ENCODE measurements at regions not wholly inside any gene's neighbourhood (a gene's known extent, or its start where the extent isn't known, plus 50 kb on each side); places are given as distances from the start of the nearest gene placed in this dataset.

DNA sequence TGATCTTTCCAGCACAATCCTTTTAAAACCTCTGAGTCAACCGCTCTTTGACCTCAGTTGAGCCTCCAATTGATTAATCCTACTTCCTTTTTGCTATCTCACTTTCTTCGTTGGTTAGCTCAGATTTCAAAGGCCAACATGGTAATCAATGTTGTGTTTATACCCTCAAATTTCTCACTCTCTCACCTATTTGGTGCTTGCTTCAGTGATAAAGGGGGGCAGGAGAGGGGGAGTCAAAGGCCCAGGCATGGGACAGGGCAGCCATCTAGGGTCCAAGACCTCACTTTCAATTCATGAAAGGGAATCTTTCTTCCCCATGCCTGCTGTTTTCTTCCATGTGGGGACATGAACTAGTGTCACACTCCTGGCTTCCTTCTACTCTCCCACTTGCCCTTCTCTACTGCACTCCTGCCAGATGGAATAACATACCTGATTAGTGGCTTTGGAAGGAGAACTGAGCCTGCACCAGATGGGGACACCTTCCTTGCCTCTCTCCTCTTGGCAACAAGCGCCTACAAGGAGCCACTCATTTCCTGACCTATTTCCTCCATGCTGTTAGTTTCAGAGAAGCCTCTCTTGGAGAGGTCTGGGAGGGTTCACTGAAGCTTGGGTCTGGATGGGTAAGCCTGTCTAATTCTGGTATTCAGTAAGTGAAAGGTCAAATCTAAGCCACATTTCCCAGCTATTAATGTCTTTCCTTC lies 73.3 kb upstream of the ARHGAP29 start (continued):
- TF ChIP-seq JUN (CRISPR knock-in tag; IDR thresholded peaks at IDR 0.05) (peak; percentile 52; the same call in 1 of the 2 replicates), SUZ12 (IDR thresholded peaks at IDR 0.05; ENCODE audit: low read depth, low read length) (no peak), CREM (IDR thresholded peaks at IDR 0.05) (peak; percentile 74), CREM (CRISPR knock-in tag; IDR thresholded peaks at IDR 0.05) (no peak), ZNF230 (CRISPR knock-in tag; IDR thresholded peaks at IDR 0.05) (no peak), XRCC5 (optimal IDR thresholded peaks at IDR 0.05; ENCODE audit: low read length) (no peak), SOX5 (CRISPR knock-in tag; IDR thresholded peaks at IDR 0.05; ENCODE audit: borderline replicate concordance) (peak; percentile 57; the same call in 1 of the 2 replicates), HDAC2 (CRISPR knock-in tag; IDR thresholded peaks at IDR 0.05) (peak; percentile 22; the same call in 1 of the 2 replicates), SIX1 (CRISPR knock-in tag; IDR thresholded peaks at IDR 0.05; ENCODE audit: borderline replicate concordance) (peak; percentile 93), RARA (CRISPR knock-in tag; IDR thresholded peaks at IDR 0.05) (peak; percentile 84), ZNF121 (CRISPR knock-in tag; IDR thresholded peaks at IDR 0.05) (peak; percentile 78), TOPORS (CRISPR knock-in tag; IDR thresholded peaks at IDR 0.05) (no peak), ZNF644 (CRISPR knock-in tag; IDR thresholded peaks at IDR 0.05; ENCODE audit: low read depth) (peak; percentile 65; the same call in 1 of the 2 replicates), ZBTB3 (CRISPR knock-in tag; IDR thresholded peaks at IDR 0.05; ENCODE audit: borderline replicate concordance, low read depth) (no peak)
- TF ChIP-seq, protein P1, sequence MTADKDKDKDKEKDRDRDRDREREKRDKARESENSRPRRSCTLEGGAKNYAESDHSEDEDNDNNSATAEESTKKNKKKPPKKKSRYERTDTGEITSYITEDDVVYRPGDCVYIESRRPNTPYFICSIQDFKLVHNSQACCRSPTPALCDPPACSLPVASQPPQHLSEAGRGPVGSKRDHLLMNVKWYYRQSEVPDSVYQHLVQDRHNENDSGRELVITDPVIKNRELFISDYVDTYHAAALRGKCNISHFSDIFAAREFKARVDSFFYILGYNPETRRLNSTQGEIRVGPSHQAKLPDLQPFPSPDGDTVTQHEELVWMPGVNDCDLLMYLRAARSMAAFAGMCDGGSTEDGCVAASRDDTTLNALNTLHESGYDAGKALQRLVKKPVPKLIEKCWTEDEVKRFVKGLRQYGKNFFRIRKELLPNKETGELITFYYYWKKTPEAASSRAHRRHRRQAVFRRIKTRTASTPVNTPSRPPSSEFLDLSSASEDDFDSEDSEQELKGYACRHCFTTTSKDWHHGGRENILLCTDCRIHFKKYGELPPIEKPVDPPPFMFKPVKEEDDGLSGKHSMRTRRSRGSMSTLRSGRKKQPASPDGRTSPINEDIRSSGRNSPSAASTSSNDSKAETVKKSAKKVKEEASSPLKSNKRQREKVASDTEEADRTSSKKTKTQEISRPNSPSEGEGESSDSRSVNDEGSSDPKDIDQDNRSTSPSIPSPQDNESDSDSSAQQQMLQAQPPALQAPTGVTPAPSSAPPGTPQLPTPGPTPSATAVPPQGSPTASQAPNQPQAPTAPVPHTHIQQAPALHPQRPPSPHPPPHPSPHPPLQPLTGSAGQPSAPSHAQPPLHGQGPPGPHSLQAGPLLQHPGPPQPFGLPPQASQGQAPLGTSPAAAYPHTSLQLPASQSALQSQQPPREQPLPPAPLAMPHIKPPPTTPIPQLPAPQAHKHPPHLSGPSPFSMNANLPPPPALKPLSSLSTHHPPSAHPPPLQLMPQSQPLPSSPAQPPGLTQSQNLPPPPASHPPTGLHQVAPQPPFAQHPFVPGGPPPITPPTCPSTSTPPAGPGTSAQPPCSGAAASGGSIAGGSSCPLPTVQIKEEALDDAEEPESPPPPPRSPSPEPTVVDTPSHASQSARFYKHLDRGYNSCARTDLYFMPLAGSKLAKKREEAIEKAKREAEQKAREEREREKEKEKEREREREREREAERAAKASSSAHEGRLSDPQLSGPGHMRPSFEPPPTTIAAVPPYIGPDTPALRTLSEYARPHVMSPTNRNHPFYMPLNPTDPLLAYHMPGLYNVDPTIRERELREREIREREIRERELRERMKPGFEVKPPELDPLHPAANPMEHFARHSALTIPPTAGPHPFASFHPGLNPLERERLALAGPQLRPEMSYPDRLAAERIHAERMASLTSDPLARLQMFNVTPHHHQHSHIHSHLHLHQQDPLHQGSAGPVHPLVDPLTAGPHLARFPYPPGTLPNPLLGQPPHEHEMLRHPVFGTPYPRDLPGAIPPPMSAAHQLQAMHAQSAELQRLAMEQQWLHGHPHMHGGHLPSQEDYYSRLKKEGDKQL (CRISPR knock-in tag; IDR thresholded peaks at IDR 0.05; ENCODE audit: low read depth): peak; percentile 43; the same call in 1 of the 2 replicates
- TF ChIP-seq, protein P2, sequence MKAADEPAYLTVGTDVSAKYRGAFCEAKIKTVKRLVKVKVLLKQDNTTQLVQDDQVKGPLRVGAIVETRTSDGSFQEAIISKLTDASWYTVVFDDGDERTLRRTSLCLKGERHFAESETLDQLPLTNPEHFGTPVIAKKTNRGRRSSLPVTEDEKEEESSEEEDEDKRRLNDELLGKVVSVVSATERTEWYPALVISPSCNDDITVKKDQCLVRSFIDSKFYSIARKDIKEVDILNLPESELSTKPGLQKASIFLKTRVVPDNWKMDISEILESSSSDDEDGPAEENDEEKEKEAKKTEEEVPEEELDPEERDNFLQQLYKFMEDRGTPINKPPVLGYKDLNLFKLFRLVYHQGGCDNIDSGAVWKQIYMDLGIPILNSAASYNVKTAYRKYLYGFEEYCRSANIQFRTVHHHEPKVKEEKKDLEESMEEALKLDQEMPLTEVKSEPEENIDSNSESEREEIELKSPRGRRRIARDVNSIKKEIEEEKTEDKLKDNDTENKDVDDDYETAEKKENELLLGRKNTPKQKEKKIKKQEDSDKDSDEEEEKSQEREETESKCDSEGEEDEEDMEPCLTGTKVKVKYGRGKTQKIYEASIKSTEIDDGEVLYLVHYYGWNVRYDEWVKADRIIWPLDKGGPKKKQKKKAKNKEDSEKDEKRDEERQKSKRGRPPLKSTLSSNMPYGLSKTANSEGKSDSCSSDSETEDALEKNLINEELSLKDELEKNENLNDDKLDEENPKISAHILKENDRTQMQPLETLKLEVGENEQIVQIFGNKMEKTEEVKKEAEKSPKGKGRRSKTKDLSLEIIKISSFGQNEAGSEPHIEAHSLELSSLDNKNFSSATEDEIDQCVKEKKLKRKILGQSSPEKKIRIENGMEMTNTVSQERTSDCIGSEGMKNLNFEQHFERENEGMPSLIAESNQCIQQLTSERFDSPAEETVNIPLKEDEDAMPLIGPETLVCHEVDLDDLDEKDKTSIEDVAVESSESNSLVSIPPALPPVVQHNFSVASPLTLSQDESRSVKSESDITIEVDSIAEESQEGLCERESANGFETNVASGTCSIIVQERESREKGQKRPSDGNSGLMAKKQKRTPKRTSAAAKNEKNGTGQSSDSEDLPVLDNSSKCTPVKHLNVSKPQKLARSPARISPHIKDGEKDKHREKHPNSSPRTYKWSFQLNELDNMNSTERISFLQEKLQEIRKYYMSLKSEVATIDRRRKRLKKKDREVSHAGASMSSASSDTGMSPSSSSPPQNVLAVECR (CRISPR knock-in tag; IDR thresholded peaks at IDR 0.05; ENCODE audit: borderline replicate concordance): 0 out of 2 replicates have a peak, but pooled peaks have one; percentile 26
- TF ChIP-seq, protein P3, sequence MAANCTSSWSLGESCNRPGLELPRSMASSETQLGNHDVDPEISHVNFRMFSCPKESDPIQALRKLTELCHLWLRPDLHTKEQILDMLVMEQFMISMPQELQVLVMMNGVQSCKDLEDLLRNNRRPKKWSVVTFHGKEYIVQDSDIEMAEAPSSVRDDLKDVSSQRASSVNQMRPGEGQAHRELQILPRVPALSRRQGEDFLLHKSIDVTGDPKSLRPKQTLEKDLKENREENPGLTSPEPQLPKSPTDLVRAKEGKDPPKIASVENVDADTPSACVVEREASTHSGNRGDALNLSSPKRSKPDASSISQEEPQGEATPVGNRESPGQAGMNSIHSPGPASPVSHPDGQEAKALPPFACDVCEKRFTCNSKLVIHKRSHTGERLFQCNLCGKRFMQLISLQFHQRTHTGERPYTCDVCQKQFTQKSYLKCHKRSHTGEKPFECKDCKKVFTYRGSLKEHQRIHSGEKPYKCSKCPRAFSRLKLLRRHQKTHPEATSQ (CRISPR knock-in tag; IDR thresholded peaks at IDR 0.05; ENCODE audit: borderline replicate concordance): no peak

Measured in HepG2 (cell line).